ENCODE measurements at regions not wholly inside any gene's neighbourhood (a gene's known extent, or its start where the extent isn't known, plus 50 kb on each side); places are given as distances from the start of the nearest gene placed in this dataset.

- no peak overlapping the region for H3K4me3 Mint-ChIP-seq
- no peaks in the 10 kb centered on the region for H3K27me3 Mint-ChIP-seq
- ATAC-seq (ENCODE audit: low read depth) (no peak), DNase-seq (no peak)
- H3K9me3 Mint-ChIP-seq: no peaks in the 10 kb centered on the region
- no peaks in the 10 kb centered on the region for H3K4me1 Mint-ChIP-seq
- intact Hi-C loops (cut with micrococcal nuclease): no loop called here
- ChIA-PET CTCF (no interaction called here), POLR2A (no interaction called here)
- H3K27ac Mint-ChIP-seq: no peak overlapping the region
- TF ChIP-seq, protein P1, sequence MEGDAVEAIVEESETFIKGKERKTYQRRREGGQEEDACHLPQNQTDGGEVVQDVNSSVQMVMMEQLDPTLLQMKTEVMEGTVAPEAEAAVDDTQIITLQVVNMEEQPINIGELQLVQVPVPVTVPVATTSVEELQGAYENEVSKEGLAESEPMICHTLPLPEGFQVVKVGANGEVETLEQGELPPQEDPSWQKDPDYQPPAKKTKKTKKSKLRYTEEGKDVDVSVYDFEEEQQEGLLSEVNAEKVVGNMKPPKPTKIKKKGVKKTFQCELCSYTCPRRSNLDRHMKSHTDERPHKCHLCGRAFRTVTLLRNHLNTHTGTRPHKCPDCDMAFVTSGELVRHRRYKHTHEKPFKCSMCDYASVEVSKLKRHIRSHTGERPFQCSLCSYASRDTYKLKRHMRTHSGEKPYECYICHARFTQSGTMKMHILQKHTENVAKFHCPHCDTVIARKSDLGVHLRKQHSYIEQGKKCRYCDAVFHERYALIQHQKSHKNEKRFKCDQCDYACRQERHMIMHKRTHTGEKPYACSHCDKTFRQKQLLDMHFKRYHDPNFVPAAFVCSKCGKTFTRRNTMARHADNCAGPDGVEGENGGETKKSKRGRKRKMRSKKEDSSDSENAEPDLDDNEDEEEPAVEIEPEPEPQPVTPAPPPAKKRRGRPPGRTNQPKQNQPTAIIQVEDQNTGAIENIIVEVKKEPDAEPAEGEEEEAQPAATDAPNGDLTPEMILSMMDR (IDR thresholded peaks at IDR 0.05): no peak
- H3K36me3 Mint-ChIP-seq (ENCODE audit: low read depth): no peaks in the 10 kb centered on the region
Measured at GRCh38 chr18:73261243-73261642, 393.5 kb upstream of the NETO1 start.

- no peak for DNase-seq
- ATAC-seq (ENCODE audit: low read depth): no peak
- Mint-ChIP-seq H3K4me3 (no peak overlapping the region), H3K27me3 (no peaks in the 10 kb centered on the region), H3K4me1 (no peaks in the 10 kb centered on the region), H3K9me3 (no peaks in the 10 kb centered on the region), H3K36me3 (ENCODE audit: low read depth) (no peaks in the 10 kb centered on the region), H3K27ac (no peak overlapping the region)
- TF ChIP-seq, protein P1 (IDR thresholded peaks at IDR 0.05): no peak
- ChIA-PET CTCF (no interaction called here), POLR2A (no interaction called here)
- intact Hi-C loops (cut with micrococcal nuclease): no loop called here
Measured at GRCh38 chr18:73258375-73259087, 390.7 kb upstream of the NETO1 start.

- Mint-ChIP-seq H3K27me3 (no peaks in the 10 kb centered on the region), H3K27ac (no peak overlapping the region), H3K36me3 (ENCODE audit: low read depth) (no peaks in the 10 kb centered on the region), H3K9me3 (no peaks in the 10 kb centered on the region), H3K4me3 (no peak overlapping the region), H3K4me1 (no peaks in the 10 kb centered on the region)
- CTCF ChIA-PET: no interaction called here
- POLR2A ChIA-PET: no interaction called here
- DNase-seq (no peak), ATAC-seq (ENCODE audit: low read depth) (no peak)
- TF ChIP-seq, protein P1 (IDR thresholded peaks at IDR 0.05): no peak
- intact Hi-C loops (cut with micrococcal nuclease): no loop called here
Measured at GRCh38 chr18:73254564-73254963, 386.8 kb upstream of the NETO1 start.

GRCh38 chr18:73249030-73249429, 381.2 kb upstream of the NETO1 start:
- Mint-ChIP-seq H3K4me1 (peaks cover 4% of the 10 kb centered on the region), H3K27me3 (no peaks in the 10 kb centered on the region), H3K27ac (no peak overlapping the region), H3K4me3 (no peak overlapping the region), H3K36me3 (ENCODE audit: low read depth) (no peaks in the 10 kb centered on the region), H3K9me3 (peaks cover 2% of the 10 kb centered on the region)
- ChIA-PET CTCF (no interaction called here), POLR2A (no interaction called here)
- intact Hi-C loops (cut with micrococcal nuclease): no loop called here
- DNase-seq: no peak
- ATAC-seq (ENCODE audit: low read depth): no peak
- TF ChIP-seq, protein P1 (IDR thresholded peaks at IDR 0.05): no peak

GRCh38 chr18:73246763-73247162, 379.0 kb upstream of the NETO1 start:
- Mint-ChIP-seq H3K27me3 (no peaks in the 10 kb centered on the region), H3K4me3 (no peak overlapping the region), H3K4me1 (peaks cover 4% of the 10 kb centered on the region), H3K27ac (no peak overlapping the region), H3K9me3 (peaks cover 3% of the 10 kb centered on the region), H3K36me3 (ENCODE audit: low read depth) (no peaks in the 10 kb centered on the region)
- ATAC-seq (ENCODE audit: low read depth) (no peak), DNase-seq (no peak)
- CTCF ChIA-PET: no interaction called here
- POLR2A ChIA-PET: no interaction called here
- intact Hi-C loops (cut with micrococcal nuclease): no loop called here
- TF ChIP-seq, protein P1 (IDR thresholded peaks at IDR 0.05): no peak
